ENCODE measurements at regions not wholly inside any gene's neighbourhood (a gene's known extent, or its start where the extent isn't known, plus 50 kb on each side); places are given as distances from the start of the nearest gene placed in this dataset.
"Not testable (repeated sequence)": the region's sequence is repeated elsewhere in the genome, so short reads cannot be mapped to it uniquely, and the experiment has no call there.

GRCh38 chr7:33792041-33792440 lies 113.3 kb upstream of the BMPER start:
- DNase-seq (ENCODE audit: low read depth, low spot score) = no peak
- H3K4me3 ChIP-seq (ENCODE audit: low read depth, low read length) = no peak overlapping the region
- in situ Hi-C loops (cut with HindIII; ENCODE audit: low sequenced_read_pairs) = no loop called here
- TF ChIP-seq, protein P1, sequence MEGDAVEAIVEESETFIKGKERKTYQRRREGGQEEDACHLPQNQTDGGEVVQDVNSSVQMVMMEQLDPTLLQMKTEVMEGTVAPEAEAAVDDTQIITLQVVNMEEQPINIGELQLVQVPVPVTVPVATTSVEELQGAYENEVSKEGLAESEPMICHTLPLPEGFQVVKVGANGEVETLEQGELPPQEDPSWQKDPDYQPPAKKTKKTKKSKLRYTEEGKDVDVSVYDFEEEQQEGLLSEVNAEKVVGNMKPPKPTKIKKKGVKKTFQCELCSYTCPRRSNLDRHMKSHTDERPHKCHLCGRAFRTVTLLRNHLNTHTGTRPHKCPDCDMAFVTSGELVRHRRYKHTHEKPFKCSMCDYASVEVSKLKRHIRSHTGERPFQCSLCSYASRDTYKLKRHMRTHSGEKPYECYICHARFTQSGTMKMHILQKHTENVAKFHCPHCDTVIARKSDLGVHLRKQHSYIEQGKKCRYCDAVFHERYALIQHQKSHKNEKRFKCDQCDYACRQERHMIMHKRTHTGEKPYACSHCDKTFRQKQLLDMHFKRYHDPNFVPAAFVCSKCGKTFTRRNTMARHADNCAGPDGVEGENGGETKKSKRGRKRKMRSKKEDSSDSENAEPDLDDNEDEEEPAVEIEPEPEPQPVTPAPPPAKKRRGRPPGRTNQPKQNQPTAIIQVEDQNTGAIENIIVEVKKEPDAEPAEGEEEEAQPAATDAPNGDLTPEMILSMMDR (IDR thresholded peaks at IDR 0.05; ENCODE audit: low read depth, low read length) = no peak

- no peak overlapping the region for H3K4me3 ChIP-seq (ENCODE audit: low read depth, low read length)
- TF ChIP-seq, protein P1 (IDR thresholded peaks at IDR 0.05; ENCODE audit: low read depth, low read length) = no peak
- DNase-seq (ENCODE audit: low read depth, low spot score) = no peak
- in situ Hi-C loops (cut with HindIII; ENCODE audit: low sequenced_read_pairs) = no loop called here
Measured at GRCh38 chr7:33792547-33793105, 112.7 kb upstream of the BMPER start.

DNA sequence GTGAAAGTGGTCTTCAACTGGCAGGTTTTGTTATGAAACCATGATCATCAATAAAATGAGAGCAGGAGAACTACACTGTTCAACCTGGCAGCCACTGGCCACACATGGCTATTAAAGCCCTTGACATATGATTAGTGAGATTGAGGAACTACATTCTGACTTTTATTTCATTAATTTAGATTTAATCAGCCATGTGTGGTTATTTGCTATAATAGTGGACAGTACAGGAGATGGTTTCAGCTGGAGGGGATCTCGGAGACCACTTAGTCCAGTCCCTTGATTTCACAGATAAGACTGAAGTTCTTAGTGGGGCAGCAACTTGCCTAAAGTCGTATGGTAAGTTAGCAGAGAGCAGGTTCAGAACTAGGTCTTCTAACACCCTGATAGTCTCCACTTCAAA lies 111.7 kb upstream of the BMPER start:
- in situ Hi-C loops (cut with HindIII; ENCODE audit: low sequenced_read_pairs) = no loop called here
- no peak overlapping the region for H3K4me3 ChIP-seq (ENCODE audit: low read depth, low read length)
- TF ChIP-seq, protein P1 (IDR thresholded peaks at IDR 0.05; ENCODE audit: low read depth, low read length) = no peak
- no peak for DNase-seq (ENCODE audit: low read depth, low spot score)

GRCh38 chr7:33794419-33794818 lies 110.9 kb upstream of the BMPER start:
- in situ Hi-C loops (cut with HindIII; ENCODE audit: low sequenced_read_pairs) = no loop called here
- DNase-seq (ENCODE audit: low read depth, low spot score) = no peak
- TF ChIP-seq, protein P1 (IDR thresholded peaks at IDR 0.05; ENCODE audit: low read depth, low read length) = no peak
- H3K4me3 ChIP-seq (ENCODE audit: low read depth, low read length) = no peak overlapping the region

DNA sequence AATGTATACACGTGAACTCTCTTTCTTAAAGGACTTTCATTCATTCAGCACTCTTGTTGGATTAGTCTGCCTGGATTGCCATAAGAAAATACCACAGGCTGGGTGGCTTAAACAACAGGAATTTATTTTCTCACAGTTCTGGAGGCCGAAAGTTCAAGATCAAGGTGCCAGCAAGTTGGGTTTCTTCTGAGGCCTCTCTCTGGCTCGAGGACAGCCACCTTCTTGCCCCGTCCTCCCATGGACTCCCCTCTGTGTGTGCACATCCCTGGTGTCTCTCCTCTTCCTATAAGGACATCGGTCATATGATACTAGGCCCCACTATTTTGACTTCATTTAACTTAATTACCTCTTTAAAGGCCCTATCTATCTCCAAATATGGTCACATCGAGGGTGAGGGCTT lies 110.4 kb upstream of the BMPER start:
- TF ChIP-seq, protein P1 (IDR thresholded peaks at IDR 0.05; ENCODE audit: low read depth, low read length) = no peak
- no peak overlapping the region for H3K4me3 ChIP-seq (ENCODE audit: low read depth, low read length)
- in situ Hi-C loops (cut with HindIII; ENCODE audit: low sequenced_read_pairs) = no loop called here
- DNase-seq (ENCODE audit: low read depth, low spot score) = no peak

- no peak for DNase-seq (ENCODE audit: low read depth, low spot score)
- in situ Hi-C loops (cut with HindIII; ENCODE audit: low sequenced_read_pairs) = no loop called here
- H3K4me3 ChIP-seq (ENCODE audit: low read depth, low read length) = no peak overlapping the region
- TF ChIP-seq, protein P1 (IDR thresholded peaks at IDR 0.05; ENCODE audit: low read depth, low read length) = no peak
Measured at GRCh38 chr7:33796538-33796937, 108.8 kb upstream of the BMPER start.

DNA sequence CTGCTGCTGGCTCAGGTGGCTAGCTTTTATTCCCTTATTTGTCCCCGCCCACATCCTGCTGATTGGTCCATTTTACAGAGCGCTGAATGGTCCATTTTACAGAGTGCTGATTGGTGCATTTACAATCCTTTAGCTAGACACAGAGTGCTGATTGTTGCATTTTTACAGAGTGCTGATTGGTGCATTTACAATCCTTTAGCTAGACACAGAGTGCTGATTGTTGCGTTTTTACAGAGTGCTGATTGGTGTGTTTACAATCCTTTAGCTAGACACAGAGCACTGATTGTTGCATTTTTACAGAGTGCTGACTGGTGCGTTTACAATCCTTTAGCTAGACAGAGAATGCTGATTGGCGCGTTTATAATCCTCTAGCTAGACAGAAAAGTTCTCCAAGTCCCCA lies 107.8 kb upstream of the BMPER start:
- DNase-seq (ENCODE audit: low read depth, low spot score); in situ Hi-C loops (cut with HindIII; ENCODE audit: low sequenced_read_pairs); H3K4me3 ChIP-seq (ENCODE audit: low read depth, low read length): not testable (repeated sequence)

Measured in astrocyte of the spinal cord (primary cell).